ENCODE measurements at regions not wholly inside any gene's neighbourhood (a gene's known extent, or its start where the extent isn't known, plus 50 kb on each side); places are given as distances from the start of the nearest gene placed in this dataset.

DNA sequence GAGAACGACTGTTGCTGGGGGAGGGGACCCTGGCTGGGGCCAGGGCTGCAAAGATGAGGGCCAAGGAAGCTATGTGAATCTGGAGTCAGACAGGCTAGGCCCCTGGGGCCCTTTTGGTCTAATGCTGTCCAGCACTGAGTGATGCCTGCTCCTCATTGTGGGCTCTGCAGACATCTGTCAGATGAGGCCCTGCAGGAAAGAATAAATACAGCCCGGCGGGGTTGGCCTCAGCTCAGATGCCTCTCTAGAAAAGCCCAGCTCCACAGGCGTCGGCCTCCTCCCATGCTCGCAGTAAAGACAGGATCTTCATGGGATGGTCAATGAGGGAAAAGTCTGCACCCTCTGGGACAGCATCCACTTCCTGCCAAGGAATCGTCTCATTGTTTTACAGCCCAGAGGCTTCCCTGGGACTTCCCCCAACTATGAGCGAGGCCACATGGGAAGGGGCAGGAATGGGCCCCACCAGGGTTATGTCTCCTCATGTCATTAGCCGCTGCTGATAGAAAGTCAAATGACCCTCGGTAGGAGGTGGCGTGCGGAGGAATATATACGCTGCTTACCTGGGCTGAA lies 125.8 kb upstream of the GLI2 start:
- POLR2A ChIA-PET (ENCODE audit: low non-redundant PET) = no interaction called here
- H3K27ac ChIP-seq = no peak overlapping the region
- CTCF ChIA-PET = no interaction called here
- DNase-seq (ENCODE audit: low spot score) = no peak
- TF ChIP-seq, protein P1, sequence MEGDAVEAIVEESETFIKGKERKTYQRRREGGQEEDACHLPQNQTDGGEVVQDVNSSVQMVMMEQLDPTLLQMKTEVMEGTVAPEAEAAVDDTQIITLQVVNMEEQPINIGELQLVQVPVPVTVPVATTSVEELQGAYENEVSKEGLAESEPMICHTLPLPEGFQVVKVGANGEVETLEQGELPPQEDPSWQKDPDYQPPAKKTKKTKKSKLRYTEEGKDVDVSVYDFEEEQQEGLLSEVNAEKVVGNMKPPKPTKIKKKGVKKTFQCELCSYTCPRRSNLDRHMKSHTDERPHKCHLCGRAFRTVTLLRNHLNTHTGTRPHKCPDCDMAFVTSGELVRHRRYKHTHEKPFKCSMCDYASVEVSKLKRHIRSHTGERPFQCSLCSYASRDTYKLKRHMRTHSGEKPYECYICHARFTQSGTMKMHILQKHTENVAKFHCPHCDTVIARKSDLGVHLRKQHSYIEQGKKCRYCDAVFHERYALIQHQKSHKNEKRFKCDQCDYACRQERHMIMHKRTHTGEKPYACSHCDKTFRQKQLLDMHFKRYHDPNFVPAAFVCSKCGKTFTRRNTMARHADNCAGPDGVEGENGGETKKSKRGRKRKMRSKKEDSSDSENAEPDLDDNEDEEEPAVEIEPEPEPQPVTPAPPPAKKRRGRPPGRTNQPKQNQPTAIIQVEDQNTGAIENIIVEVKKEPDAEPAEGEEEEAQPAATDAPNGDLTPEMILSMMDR (conservative IDR thresholded peaks at IDR 0.05; ENCODE audit: low read depth) = no peak

DNA sequence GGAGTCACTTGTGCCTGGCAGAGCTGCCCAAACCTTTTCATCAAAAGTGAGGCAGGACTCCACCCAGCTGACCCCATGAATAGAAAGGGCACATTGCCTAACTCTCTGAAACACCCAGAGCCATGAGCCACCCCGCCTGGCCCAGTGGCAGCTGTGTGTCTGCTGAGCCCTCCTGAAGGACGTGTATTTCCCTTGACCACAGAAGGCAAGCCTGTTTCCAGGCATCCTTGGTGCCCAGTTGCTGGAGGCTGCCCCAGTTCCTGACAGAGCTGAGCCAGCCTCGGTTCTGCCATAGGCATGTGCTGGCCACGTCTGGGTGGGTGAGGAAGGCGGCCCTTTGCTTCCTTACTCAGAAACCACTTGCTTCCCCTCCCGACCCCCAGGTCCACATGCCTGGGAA lies 124.7 kb upstream of the GLI2 start:
- no peak for DNase-seq (ENCODE audit: low spot score)
- TF ChIP-seq, protein P1 (conservative IDR thresholded peaks at IDR 0.05; ENCODE audit: low read depth) = no peak
- ChIA-PET CTCF (no interaction called here), POLR2A (ENCODE audit: low non-redundant PET) (no interaction called here)
- no peak overlapping the region for H3K27ac ChIP-seq

DNA sequence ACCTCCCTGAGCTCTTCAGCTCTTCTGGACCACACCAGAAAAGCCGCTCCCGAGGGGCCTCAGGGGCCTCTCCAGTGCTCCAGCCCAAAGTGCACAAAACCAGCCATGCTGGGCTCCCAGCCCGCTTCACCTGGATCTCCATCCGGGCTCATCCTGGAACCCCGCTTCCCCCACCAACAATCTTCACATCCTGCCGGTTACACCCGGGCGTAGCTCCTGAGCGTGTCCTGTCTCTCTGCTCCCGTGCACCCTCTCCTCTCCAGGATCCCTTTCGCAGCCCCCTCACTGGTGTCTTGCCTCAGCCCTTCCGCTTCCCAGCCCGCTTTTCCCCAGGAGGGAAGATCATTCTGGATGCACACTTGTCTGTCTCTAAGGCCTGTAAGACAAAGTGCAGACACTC lies 123.7 kb upstream of the GLI2 start:
- H3K27ac ChIP-seq = no peak overlapping the region
- CTCF ChIA-PET = no interaction called here
- DNase-seq (ENCODE audit: low spot score) = no peak
- TF ChIP-seq, protein P1 (conservative IDR thresholded peaks at IDR 0.05; ENCODE audit: low read depth) = no peak
- POLR2A ChIA-PET (ENCODE audit: low non-redundant PET) = no interaction called here

DNA sequence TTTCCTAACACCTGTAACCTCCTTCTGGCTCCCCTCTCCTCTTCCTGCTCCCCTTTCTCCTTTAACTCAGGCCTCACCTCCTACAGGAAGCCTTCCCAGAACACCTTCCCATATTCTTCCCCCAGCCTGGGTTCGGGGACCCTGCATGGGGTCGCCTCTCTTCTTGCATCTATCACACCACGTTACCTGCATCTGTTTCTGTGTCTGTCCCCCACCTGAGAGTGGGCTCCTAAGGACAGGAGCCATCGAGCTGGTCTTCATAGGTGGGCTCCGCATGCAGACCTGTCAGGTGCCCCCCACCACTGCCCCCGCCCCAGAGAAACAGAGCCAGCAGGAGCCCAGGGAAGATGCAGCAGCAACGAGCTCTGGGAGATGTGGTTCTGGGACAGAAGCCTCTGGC lies 123.2 kb upstream of the GLI2 start:
- POLR2A ChIA-PET (ENCODE audit: low non-redundant PET) = no interaction called here
- CTCF ChIA-PET = interaction anchor here (0.6 kb wide), 1 partner anchor 67 kb away, joined by 3 read pairs; no protein-coding TSS in a partner anchor
- DNase-seq (ENCODE audit: low spot score) = no peak
- TF ChIP-seq, protein P1 (conservative IDR thresholded peaks at IDR 0.05; ENCODE audit: low read depth) = no peak
- H3K27ac ChIP-seq = no peak overlapping the region

DNA sequence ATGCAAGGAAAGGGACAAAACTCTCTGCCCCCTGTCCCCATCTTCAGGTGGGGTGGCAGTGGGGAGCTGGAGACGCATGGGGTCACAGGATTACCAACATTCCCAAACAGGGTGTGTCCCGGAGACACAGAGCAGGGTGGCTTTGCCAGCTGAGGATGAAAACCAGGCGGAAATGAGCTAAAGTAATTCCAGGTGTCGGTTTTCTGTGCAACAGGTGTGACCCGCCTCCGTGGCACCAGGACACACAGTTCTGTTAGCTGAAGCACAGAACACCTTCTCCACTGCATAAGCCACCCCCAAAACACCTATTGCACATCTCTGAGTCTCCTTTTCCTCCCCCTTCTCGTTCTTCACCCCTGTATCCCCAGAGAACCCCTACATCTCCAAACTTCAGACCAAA lies 122.7 kb upstream of the GLI2 start:
- no peak overlapping the region for H3K27ac ChIP-seq
- TF ChIP-seq, protein P1 (conservative IDR thresholded peaks at IDR 0.05; ENCODE audit: low read depth) = no peak
- ChIA-PET CTCF (interaction anchor here (0.6 kb wide), 2 partner anchors 20 to 67 kb away, joined by 3 read pairs; no protein-coding TSS in a partner anchor), POLR2A (ENCODE audit: low non-redundant PET) (no interaction called here)
- DNase-seq (ENCODE audit: low spot score) = no peak

DNA sequence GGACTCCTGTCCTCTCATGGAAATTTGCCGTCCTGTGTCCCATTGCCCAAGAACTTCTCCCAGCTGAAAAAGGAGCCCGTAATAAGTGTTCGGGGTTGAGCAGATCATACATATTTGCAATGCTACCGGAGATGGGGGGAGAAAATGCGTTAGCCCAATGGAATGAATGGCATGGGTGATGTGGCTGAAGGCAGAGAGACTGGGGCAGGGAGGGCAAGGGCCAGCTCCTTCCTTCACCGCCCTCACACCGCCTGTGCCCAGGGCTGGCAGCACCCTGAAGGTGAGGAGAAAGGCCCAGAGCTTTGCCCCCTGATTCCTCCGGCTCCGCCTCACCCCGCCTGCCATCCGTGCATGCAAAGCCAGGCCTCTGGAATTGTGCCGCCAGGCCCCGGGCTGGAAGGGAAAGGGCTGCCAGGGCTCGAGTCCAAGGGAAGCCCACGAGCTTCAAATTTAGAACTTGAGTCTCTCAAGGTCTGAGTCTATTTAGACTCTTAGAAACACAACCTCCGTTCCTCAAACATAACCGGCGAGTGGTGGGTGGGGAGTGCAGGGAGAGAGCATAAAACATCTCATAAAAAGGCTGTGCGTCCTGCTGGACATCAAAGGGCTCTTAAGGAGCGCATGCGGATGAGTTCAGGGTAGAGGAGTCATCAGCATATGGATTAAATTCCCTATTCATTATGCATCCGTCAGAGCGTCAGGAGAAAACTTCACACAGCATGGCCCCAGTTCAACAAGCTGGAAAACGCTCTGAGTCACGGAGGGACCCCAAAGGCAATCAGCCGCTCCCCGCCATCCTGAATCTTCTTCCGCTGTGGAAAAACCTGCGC lies 121.7 kb upstream of the GLI2 start:
- TF ChIP-seq, protein P1 (conservative IDR thresholded peaks at IDR 0.05; ENCODE audit: low read depth) = no peak
- ChIA-PET CTCF (interaction anchor here (0.5 kb wide), 1 partner anchor 16 kb away, joined by 3 read pairs; no protein-coding TSS in a partner anchor), POLR2A (ENCODE audit: low non-redundant PET) (no interaction called here)
- no peak overlapping the region for H3K27ac ChIP-seq
- no peak for DNase-seq (ENCODE audit: low spot score)
